Trophoblast cell (in vitro differentiated cells and primary cell): ENCODE measurements at regions not wholly inside any gene's neighbourhood (a gene's known extent, or its start where the extent isn't known, plus 50 kb on each side); places are given as distances from the start of the nearest gene placed in this dataset.

ENCODE experiments used
- DNase-seq, 2 donors: peaks; one replicate each; pipeline ENCODE4 v3.0.0-alpha.2; 2016
- H2AFZ ChIP-seq: 2 replicates; pipeline ENCODE4 v1.6.1; 2013; ENCODE audit warnings: low read length, moderate library complexity, mild to moderate bottlenecking; ENCODE audit not compliant: insufficient read depth, poor library complexity
- H2AK5ac ChIP-seq: 2 replicates; pipeline ENCODE4 v1.6.1; 2013; ENCODE audit warnings: mild to moderate bottlenecking, low read length
- H2BK120ac ChIP-seq: 2 replicates; pipeline ENCODE4 v1.6.1; 2013; ENCODE audit warnings: low read length, mild to moderate bottlenecking, moderate library complexity; ENCODE audit not compliant: insufficient read depth, poor library complexity
- H2BK12ac ChIP-seq: 2 replicates; pipeline ENCODE4 v1.6.1; 2013; ENCODE audit warnings: mild to moderate bottlenecking, low read length, moderate library complexity
- H2BK5ac ChIP-seq: 2 replicates; pipeline ENCODE4 v1.6.1; 2013; ENCODE audit warnings: low read length, low read depth, moderate library complexity, mild to moderate bottlenecking; ENCODE audit not compliant: poor library complexity
- H3K14ac ChIP-seq: 2 replicates; pipeline ENCODE4 v1.6.1; 2013; ENCODE audit warnings: mild to moderate bottlenecking, low read length
- H3K18ac ChIP-seq: 2 replicates; pipeline ENCODE4 v1.6.1; 2013; ENCODE audit warnings: mild to moderate bottlenecking, low read length
- H3K23ac ChIP-seq: 2 replicates; pipeline ENCODE4 v1.6.1; 2013; ENCODE audit warnings: low read length
- H3K27ac ChIP-seq: 2 replicates; pipeline ENCODE4 v1.5.1; 2013; ENCODE audit warnings: low read depth, mild to moderate bottlenecking, inconsistent platforms, low read length, moderate library complexity
- H3K27me3 ChIP-seq: 2 replicates; pipeline ENCODE4 v1.6.1; 2013; ENCODE audit warnings: inconsistent platforms, mild to moderate bottlenecking, low read length, moderate library complexity; ENCODE audit not compliant: insufficient read depth
- H3K36me3 ChIP-seq, 2 experiments: 1 replicate in 1 of 2; 2 replicates in 1 of 2; pipeline ENCODE4 v1.6.1; 2013; ENCODE audit warnings: low read length in 2 of 2, mild to moderate bottlenecking in 2 of 2, moderate library complexity in 1 of 2; ENCODE audit not compliant: insufficient read depth in 2 of 2, control insufficient read depth in 1 of 2
- H3K4ac ChIP-seq: 2 replicates; pipeline ENCODE4 v1.6.1; 2013; ENCODE audit warnings: low read depth, mild to moderate bottlenecking, low read length, moderate library complexity
- H3K4me1 ChIP-seq, 2 experiments: 1 replicate in 1 of 2; 2 replicates in 1 of 2; pipeline ENCODE4 v1.6.1; 2013; ENCODE audit warnings: low read length in 2 of 2, mild to moderate bottlenecking in 2 of 2, moderate library complexity in 1 of 2; ENCODE audit not compliant: insufficient read depth in 2 of 2, control insufficient read depth in 1 of 2
- H3K4me2 ChIP-seq: 2 replicates; pipeline ENCODE4 v1.6.1; 2013; ENCODE audit warnings: inconsistent platforms, mild to moderate bottlenecking, low read length, moderate library complexity
- H3K4me3 ChIP-seq: 2 replicates; pipeline ENCODE4 v1.5.1; 2013; ENCODE audit warnings: mild to moderate bottlenecking, low read depth, low read length, inconsistent platforms
- H3K79me1 ChIP-seq: one replicate; pipeline ENCODE4 v1.6.1; 2013; ENCODE audit warnings: low read length
- H3K79me2 ChIP-seq: 2 replicates; pipeline ENCODE4 v1.6.1; 2013; ENCODE audit warnings: low read length, mild to moderate bottlenecking; ENCODE audit not compliant: control insufficient read depth, insufficient read depth, poor library complexity
- H3K9ac ChIP-seq: 2 replicates; pipeline ENCODE4 v1.6.1; 2013; ENCODE audit warnings: mild to moderate bottlenecking, low read length
- H3K9me3 ChIP-seq: 2 replicates; pipeline ENCODE4 v1.6.1; 2013; ENCODE audit warnings: low read depth, mild to moderate bottlenecking, control low read depth, inconsistent platforms, low read length; ENCODE audit not compliant: insufficient read depth
- H4K12ac ChIP-seq: 2 replicates; pipeline ENCODE4 v1.6.1; 2013; ENCODE audit warnings: low read depth, mild to moderate bottlenecking, low read length, moderate library complexity
- H4K8ac ChIP-seq: 2 replicates; pipeline ENCODE4 v1.6.1; 2013; ENCODE audit warnings: low read depth, mild to moderate bottlenecking, low read length, moderate library complexity
- H4K91ac ChIP-seq: one replicate; pipeline ENCODE4 v1.6.1; 2013; ENCODE audit warnings: low read depth, mild to moderate bottlenecking, low read length, moderate library complexity
- WGBS: extraction: QIAGEN DNeasy Blood & Tissue Kit; methylation state at CpG from one replicate; pipeline ENCODE4 v1.1.7; 2013; ENCODE audit warnings: missing lambda C conversion rate; ENCODE audit not compliant: insufficient read length, insufficient coverage; ENCODE audit errors: extremely low coverage; 5-methylcytosine and 5-hydroxymethylcytosine counted together

- no CpG with 5 or more reads among the region's 6 CpGs for WGBS
- Histone ChIP-seq H3K14ac (no peak overlapping the region), H4K91ac (no peak overlapping the region), H3K23ac (no peak overlapping the region), H3K36me3 (no peaks in the 10 kb centered on the region), H3K9me3 (no peaks in the 10 kb centered on the region), H4K8ac (no peak overlapping the region), H3K79me2 (no peaks in the 10 kb centered on the region), H2BK12ac (no peak overlapping the region), H3K4me1 (peaks cover 0 to 4% of the 10 kb centered on the region in 2 experiments), H3K27me3 (no peaks in the 10 kb centered on the region), H3K27ac (no peak overlapping the region), H2BK5ac (no peak overlapping the region), H2AK5ac (no peak overlapping the region), H4K12ac (no peak overlapping the region), H3K4me2 (no peak overlapping the region), H3K9ac (no peak overlapping the region), H3K79me1 (no peaks in the 10 kb centered on the region), H3K18ac (no peak overlapping the region), H2AFZ (no peak overlapping the region), H3K4me3 (no peak overlapping the region), H3K4ac (no peak overlapping the region), H2BK120ac (no peak overlapping the region)
- DNase-seq: no peak
These were observed 234.4 kb downstream of the ARHGAP12 start for GRCh38 chr10:31694126-31694685.

GRCh38 chr10:31693491-31693890, 235.1 kb downstream of the ARHGAP12 start:
- Histone ChIP-seq H4K12ac (no peak overlapping the region), H3K18ac (no peak overlapping the region), H3K23ac (no peak overlapping the region), H4K91ac (no peak overlapping the region), H2BK120ac (no peak overlapping the region), H2AFZ (no peak overlapping the region), H3K79me2 (no peaks in the 10 kb centered on the region), H3K4me2 (no peak overlapping the region), H3K4me3 (no peak overlapping the region), H2BK12ac (no peak overlapping the region), H3K79me1 (no peaks in the 10 kb centered on the region), H2BK5ac (no peak overlapping the region), H2AK5ac (no peak overlapping the region), H4K8ac (no peak overlapping the region), H3K9me3 (no peaks in the 10 kb centered on the region), H3K27me3 (no peaks in the 10 kb centered on the region), H3K36me3 (no peaks in the 10 kb centered on the region), H3K9ac (no peak overlapping the region), H3K4me1 (peaks cover 0 to 4% of the 10 kb centered on the region in 2 experiments), H3K4ac (no peak overlapping the region), H3K14ac (no peak overlapping the region), H3K27ac (no peak overlapping the region)
- no peak for DNase-seq
- no CpG with 5 or more reads among the region's 6 CpGs for WGBS

- no peaks in the 10 kb centered on the region for H3K4me1 ChIP-seq
- no peak overlapping the region for H3K18ac ChIP-seq
- no peak overlapping the region for H3K4me2 ChIP-seq
- H3K9ac ChIP-seq: no peak overlapping the region
- H3K36me3 ChIP-seq: no peaks in the 10 kb centered on the region
- no CpG with 5 or more reads among the region's 1 CpG for whole genome bisulfite sequencing
- no peak overlapping the region for H2AFZ ChIP-seq
- H3K27me3 ChIP-seq: no peaks in the 10 kb centered on the region
- H3K4me3 ChIP-seq: no peak overlapping the region
- no peak overlapping the region for H4K91ac ChIP-seq
- no peak overlapping the region for H4K12ac ChIP-seq
- no peak overlapping the region for H3K23ac ChIP-seq
- DNase-seq: no peak
- no peak overlapping the region for H4K8ac ChIP-seq
- H3K79me1 ChIP-seq: no peaks in the 10 kb centered on the region
- no peak overlapping the region for H2BK120ac ChIP-seq
- H3K27ac ChIP-seq: no peak overlapping the region
- H3K79me2 ChIP-seq: no peaks in the 10 kb centered on the region
- H2BK5ac ChIP-seq: no peak overlapping the region
- no peak overlapping the region for H3K4ac ChIP-seq
- H2BK12ac ChIP-seq: no peak overlapping the region
- no peak overlapping the region for H3K14ac ChIP-seq
- H3K9me3 ChIP-seq: no peaks in the 10 kb centered on the region
- no peak overlapping the region for H2AK5ac ChIP-seq
These were observed 239.4 kb downstream of the ARHGAP12 start for GRCh38 chr10:31689233-31689632.

GRCh38 chr10:31687663-31688482, 240.8 kb downstream of the ARHGAP12 start:
- Histone ChIP-seq H4K91ac (no peak overlapping the region), H2AK5ac (no peak overlapping the region), H3K18ac (no peak overlapping the region), H3K9ac (no peak overlapping the region), H2BK120ac (no peak overlapping the region), H3K4me2 (no peak overlapping the region), H4K12ac (no peak overlapping the region), H3K9me3 (no peaks in the 10 kb centered on the region), H3K79me2 (no peaks in the 10 kb centered on the region), H4K8ac (no peak overlapping the region), H3K4me1 (no peaks in the 10 kb centered on the region), H2AFZ (no peak overlapping the region), H2BK5ac (no peak overlapping the region), H3K36me3 (no peaks in the 10 kb centered on the region), H3K27ac (no peak overlapping the region), H3K14ac (no peak overlapping the region), H3K27me3 (no peaks in the 10 kb centered on the region), H3K4ac (no peak overlapping the region), H3K4me3 (no peak overlapping the region), H3K79me1 (no peaks in the 10 kb centered on the region), H2BK12ac (no peak overlapping the region), H3K23ac (no peak overlapping the region)
- DNase-seq: no peak
- WGBS: no CpG with 5 or more reads among the region's 3 CpGs
